ENCODE measurements at regions not wholly inside any gene's neighbourhood (a gene's known extent, or its start where the extent isn't known, plus 50 kb on each side); places are given as distances from the start of the nearest gene placed in this dataset.
"Not testable (repeated sequence)": the region's sequence is repeated elsewhere in the genome, so short reads cannot be mapped to it uniquely, and the experiment has no call there.

DNA sequence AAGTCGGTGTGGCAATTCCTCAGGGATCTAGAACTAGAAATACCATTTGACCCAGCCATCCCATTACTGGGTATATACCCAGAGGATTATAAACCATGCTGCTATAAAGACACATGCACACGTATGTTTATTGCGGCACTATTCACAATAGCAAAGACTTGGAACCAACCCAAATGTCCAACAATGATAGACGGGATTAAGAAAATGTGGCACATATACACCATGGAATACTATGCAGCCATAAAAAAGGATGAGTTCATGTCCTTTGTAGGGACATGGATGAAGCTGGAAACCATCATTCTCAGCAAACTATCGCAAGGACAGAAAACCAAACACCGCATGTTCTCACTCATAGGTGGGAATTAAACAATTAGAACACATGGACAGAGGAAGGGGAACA, 80.6 kb upstream of the ST3GAL5 start:
- H3K9me3 ChIP-seq (ENCODE audit: control insufficient read depth in 2 of 2, insufficient read depth in 1 of 2, low read length in 1 of 2); H3K27ac ChIP-seq (ENCODE audit: low read depth in 1 of 2, low read length in 1 of 2); DNase-seq (ENCODE audit: low read depth in 6 of 9, low spot score in 9 of 9); H3K27me3 ChIP-seq (ENCODE audit: control insufficient read depth in 2 of 2, insufficient read depth in 1 of 2, low read length in 1 of 2); H3K36me3 ChIP-seq (ENCODE audit: control insufficient read depth in 2 of 2, insufficient read depth in 2 of 2, low read length in 1 of 2); H3K4me1 ChIP-seq (ENCODE audit: control insufficient read depth in 2 of 2, insufficient read depth in 2 of 2, low read length in 2 of 2); H3K4me3 ChIP-seq (ENCODE audit: low read length in 2 of 2): not testable (repeated sequence)
- WGBS, result 100% methylated on average over 2 of the region's 6 CpGs

DNA sequence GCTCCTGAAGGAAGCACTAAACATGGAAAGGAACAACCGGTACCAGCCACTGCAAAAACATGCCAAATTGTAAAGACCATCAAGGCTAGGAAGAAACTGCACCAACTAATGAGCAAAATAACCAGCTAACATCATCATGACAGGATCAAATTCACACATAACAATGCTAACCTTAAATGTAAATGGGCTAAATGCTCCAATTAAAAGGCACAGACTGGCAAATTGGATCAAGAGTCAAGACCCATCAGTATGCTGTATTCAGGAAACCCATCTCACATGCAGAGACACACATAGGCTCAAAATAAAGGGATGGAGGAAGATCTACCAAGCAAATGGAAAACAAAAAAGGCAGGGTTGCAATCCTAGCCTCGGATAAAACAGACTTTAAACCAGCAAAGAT, 77.0 kb upstream of the ST3GAL5 start:
- not testable (repeated sequence) for H3K4me3 ChIP-seq (ENCODE audit: low read length in 2 of 2); H3K4me1 ChIP-seq (ENCODE audit: control insufficient read depth in 2 of 2, insufficient read depth in 2 of 2, low read length in 2 of 2); H3K36me3 ChIP-seq (ENCODE audit: control insufficient read depth in 2 of 2, insufficient read depth in 2 of 2, low read length in 1 of 2); DNase-seq (ENCODE audit: low read depth in 6 of 9, low spot score in 9 of 9); H3K27ac ChIP-seq (ENCODE audit: low read depth in 1 of 2, low read length in 1 of 2); H3K27me3 ChIP-seq (ENCODE audit: control insufficient read depth in 2 of 2, insufficient read depth in 1 of 2, low read length in 1 of 2)
- 50% methylated on average over 1 of the region's 2 CpGs for WGBS
- peaks cover 1 to 26% of the 10 kb centered on the region in 2 donors for H3K9me3 ChIP-seq (ENCODE audit: control insufficient read depth in 2 of 2, insufficient read depth in 1 of 2, low read length in 1 of 2)

DNA sequence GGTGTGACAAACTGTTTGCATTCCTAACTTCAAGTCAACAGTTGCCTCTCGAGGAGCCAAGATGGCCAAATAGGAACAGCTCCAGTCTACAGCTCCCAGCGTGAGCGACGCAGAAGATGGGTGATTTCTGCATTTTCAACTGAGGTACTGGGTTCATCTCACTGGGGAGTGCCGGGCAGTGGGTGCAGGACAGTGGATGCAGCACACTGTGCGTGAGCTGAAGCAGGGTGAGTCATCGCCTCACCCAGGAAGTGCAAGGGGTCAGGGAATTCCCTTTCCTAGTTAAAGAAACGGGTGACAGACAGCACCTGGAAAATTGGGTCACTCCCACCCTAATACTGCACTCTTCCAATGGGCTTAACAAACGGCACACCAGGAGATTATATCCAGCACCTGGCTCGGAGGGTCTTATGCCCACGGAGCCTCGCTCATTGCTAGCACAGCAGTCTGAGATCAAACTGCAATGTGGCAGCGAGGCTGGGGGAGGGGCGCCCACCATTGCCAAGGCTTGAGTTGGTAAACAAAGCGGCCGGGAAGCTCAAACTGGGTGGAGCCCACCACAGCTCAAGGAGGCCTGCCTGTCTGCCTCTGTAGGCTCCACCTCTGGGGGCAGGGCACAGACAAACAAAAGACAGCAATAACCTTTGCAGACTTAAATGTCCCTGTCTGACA, 75.1 kb upstream of the ST3GAL5 start:
- H3K4me1 ChIP-seq (ENCODE audit: control insufficient read depth in 2 of 2, insufficient read depth in 2 of 2, low read length in 2 of 2); DNase-seq (ENCODE audit: low read depth in 6 of 9, low spot score in 9 of 9); H3K36me3 ChIP-seq (ENCODE audit: control insufficient read depth in 2 of 2, insufficient read depth in 2 of 2, low read length in 1 of 2); H3K27ac ChIP-seq (ENCODE audit: low read depth in 1 of 2, low read length in 1 of 2); H3K4me3 ChIP-seq (ENCODE audit: low read length in 2 of 2); H3K27me3 ChIP-seq (ENCODE audit: control insufficient read depth in 2 of 2, insufficient read depth in 1 of 2, low read length in 1 of 2): not testable (repeated sequence)
- peaks cover 1 to 32% of the 10 kb centered on the region in 2 donors for H3K9me3 ChIP-seq (ENCODE audit: control insufficient read depth in 2 of 2, insufficient read depth in 1 of 2, low read length in 1 of 2)
- 96% methylated on average over 16 of the region's 16 CpGs for WGBS

DNA sequence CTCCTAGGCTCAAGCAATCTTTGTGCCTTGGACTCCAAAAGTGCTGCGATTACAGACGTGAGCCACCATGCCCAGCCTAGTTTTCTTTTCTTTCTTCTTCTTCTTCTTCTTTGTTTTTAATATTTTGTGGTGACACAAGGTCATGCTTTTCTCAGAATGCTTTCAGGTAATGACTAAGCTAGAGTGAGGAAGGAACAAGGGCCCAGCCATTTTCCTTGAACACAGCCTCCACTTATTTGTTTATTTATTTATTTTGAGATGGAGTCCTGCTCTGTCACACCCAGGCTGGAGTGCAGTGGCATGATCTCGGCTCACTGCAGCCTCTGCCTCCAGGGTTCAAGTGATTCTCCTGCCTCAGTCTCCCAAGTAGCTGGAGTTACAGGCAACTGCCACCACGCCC, 74.3 kb upstream of the ST3GAL5 start:
- Histone ChIP-seq H3K4me3 (ENCODE audit: low read length in 2 of 2) (no peak overlapping the region), H3K27me3 (ENCODE audit: control insufficient read depth in 2 of 2, insufficient read depth in 1 of 2, low read length in 1 of 2) (no peaks in the 10 kb centered on the region), H3K9me3 (ENCODE audit: control insufficient read depth in 2 of 2, insufficient read depth in 1 of 2, low read length in 1 of 2) (peaks cover 1 to 32% of the 10 kb centered on the region in 2 donors), H3K36me3 (ENCODE audit: control insufficient read depth in 2 of 2, insufficient read depth in 2 of 2, low read length in 1 of 2) (no peaks in the 10 kb centered on the region), H3K4me1 (ENCODE audit: control insufficient read depth in 2 of 2, insufficient read depth in 2 of 2, low read length in 2 of 2) (no peaks in the 10 kb centered on the region), H3K27ac (ENCODE audit: low read depth in 1 of 2, low read length in 1 of 2) (no peak overlapping the region)
- DNase-seq (ENCODE audit: low read depth in 6 of 9, low spot score in 9 of 9), result no peak
- 97% methylated on average over 4 of the region's 4 CpGs for WGBS

DNA sequence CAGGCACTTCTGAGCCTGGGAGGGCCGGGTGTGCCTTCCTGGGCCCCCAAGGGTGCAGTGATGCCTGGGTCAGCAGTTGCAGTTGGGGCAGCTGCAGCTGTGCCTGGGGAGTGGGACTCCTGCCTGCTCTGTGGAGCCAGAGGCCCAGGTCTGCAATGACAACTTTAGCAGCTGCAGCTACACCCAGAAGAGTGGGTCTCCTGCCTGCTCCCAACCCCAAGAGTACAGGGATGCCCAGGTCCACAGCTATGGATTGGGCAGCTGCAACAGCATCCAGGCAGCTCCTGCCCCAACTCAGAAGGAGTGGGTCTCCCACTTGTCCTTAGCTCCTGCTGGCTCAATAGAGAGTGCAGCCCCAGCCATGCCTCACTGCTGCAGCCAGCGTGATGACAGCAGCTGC, 73.0 kb upstream of the ST3GAL5 start:
- H3K36me3 ChIP-seq (ENCODE audit: control insufficient read depth in 2 of 2, insufficient read depth in 2 of 2, low read length in 1 of 2), result no peaks in the 10 kb centered on the region
- DNase-seq (ENCODE audit: low read depth in 6 of 9, low spot score in 9 of 9), result no peak
- H3K27ac ChIP-seq (ENCODE audit: low read depth in 1 of 2, low read length in 1 of 2), result no peak overlapping the region
- no peak overlapping the region for H3K4me3 ChIP-seq (ENCODE audit: low read length in 2 of 2)
- 99% methylated on average over 2 of the region's 2 CpGs for WGBS
- no peaks in the 10 kb centered on the region for H3K27me3 ChIP-seq (ENCODE audit: control insufficient read depth in 2 of 2, insufficient read depth in 1 of 2, low read length in 1 of 2)
- H3K9me3 ChIP-seq (ENCODE audit: control insufficient read depth in 2 of 2, insufficient read depth in 1 of 2, low read length in 1 of 2), result peaks cover 1 to 32% of the 10 kb centered on the region in 2 donors
- no peaks in the 10 kb centered on the region for H3K4me1 ChIP-seq (ENCODE audit: control insufficient read depth in 2 of 2, insufficient read depth in 2 of 2, low read length in 2 of 2)

DNA sequence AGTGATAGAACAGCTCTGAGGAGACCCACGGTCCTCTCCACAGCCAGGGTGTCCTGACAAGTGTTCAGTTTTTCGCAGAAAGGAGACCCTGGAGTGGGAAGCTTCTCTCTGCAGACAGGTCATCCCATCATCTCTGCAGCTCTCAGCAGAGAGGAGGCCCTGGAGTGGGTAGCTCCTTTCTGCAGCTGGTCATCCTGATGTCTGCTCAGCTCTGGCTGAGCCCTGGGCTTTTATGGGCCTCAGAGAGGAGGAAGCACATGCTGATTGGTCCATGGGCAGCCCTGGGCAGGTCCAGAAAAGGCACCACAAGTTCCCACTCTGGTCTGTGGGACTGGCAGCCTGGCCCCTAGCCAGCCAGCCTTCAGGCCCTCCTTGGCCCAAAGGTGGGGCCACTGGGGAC, 72.3 kb upstream of the ST3GAL5 start:
- H3K9me3 ChIP-seq (ENCODE audit: control insufficient read depth in 2 of 2, insufficient read depth in 1 of 2, low read length in 1 of 2), result peaks cover 1 to 32% of the 10 kb centered on the region in 2 donors
- no peaks in the 10 kb centered on the region for H3K27me3 ChIP-seq (ENCODE audit: control insufficient read depth in 2 of 2, insufficient read depth in 1 of 2, low read length in 1 of 2)
- WGBS, result 99% methylated on average over 2 of the region's 2 CpGs
- H3K4me3 ChIP-seq (ENCODE audit: low read length in 2 of 2), result no peak overlapping the region
- no peaks in the 10 kb centered on the region for H3K4me1 ChIP-seq (ENCODE audit: control insufficient read depth in 2 of 2, insufficient read depth in 2 of 2, low read length in 2 of 2)
- H3K27ac ChIP-seq (ENCODE audit: low read depth in 1 of 2, low read length in 1 of 2), result no peak overlapping the region
- no peaks in the 10 kb centered on the region for H3K36me3 ChIP-seq (ENCODE audit: control insufficient read depth in 2 of 2, insufficient read depth in 2 of 2, low read length in 1 of 2)
- no peak for DNase-seq (ENCODE audit: low read depth in 6 of 9, low spot score in 9 of 9)

DNA sequence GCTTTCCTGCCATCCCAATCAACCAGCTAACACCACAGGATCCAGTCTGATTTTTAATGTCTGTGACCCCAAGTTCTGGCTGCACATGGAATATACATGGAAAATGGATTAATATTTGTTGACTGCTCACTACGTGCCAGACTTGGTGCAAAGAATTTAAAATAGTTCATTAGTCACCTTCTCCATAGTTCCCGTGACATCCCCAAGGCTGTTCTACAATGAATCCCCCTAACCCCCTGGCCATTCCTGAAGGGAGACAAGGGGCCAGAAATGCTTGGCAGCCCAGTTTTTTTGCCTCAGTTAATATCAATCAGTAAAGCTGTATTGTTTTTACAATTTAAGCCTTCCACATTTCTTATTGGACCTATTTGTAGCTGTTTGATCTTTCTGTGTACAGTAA, 71.0 kb upstream of the ST3GAL5 start:
- H3K36me3 ChIP-seq (ENCODE audit: control insufficient read depth in 2 of 2, insufficient read depth in 2 of 2, low read length in 1 of 2), result no peaks in the 10 kb centered on the region
- no peak overlapping the region for H3K4me3 ChIP-seq (ENCODE audit: low read length in 2 of 2)
- no peaks in the 10 kb centered on the region for H3K27me3 ChIP-seq (ENCODE audit: control insufficient read depth in 2 of 2, insufficient read depth in 1 of 2, low read length in 1 of 2)
- no peaks in the 10 kb centered on the region for H3K4me1 ChIP-seq (ENCODE audit: control insufficient read depth in 2 of 2, insufficient read depth in 2 of 2, low read length in 2 of 2)
- WGBS, result 97% methylated on average over 2 of the region's 2 CpGs
- peaks cover 1 to 32% of the 10 kb centered on the region in 2 donors for H3K9me3 ChIP-seq (ENCODE audit: control insufficient read depth in 2 of 2, insufficient read depth in 1 of 2, low read length in 1 of 2)
- no peak overlapping the region for H3K27ac ChIP-seq (ENCODE audit: low read depth in 1 of 2, low read length in 1 of 2)
- no peak for DNase-seq (ENCODE audit: low read depth in 6 of 9, low spot score in 9 of 9)

DNA sequence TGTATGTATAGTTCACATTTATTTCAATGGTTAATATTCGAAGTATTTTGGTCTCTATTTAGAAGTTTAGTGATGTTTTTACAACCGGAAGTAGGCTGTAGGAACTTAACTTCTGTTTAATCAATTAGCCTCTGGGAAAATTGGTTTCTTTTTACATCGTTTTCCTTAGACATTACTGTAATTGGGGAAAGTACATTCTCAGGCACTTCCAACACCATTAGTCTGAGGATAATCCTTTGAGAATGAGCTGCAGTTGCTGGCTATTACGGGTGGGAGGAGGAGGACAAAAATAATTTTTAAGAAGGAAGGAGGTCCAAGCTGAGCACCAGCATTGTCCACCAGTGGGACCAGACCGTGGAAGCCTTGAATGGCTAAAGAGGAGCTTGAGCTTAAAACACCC, 70.4 kb upstream of the ST3GAL5 start:
- no peak overlapping the region for H3K27ac ChIP-seq (ENCODE audit: low read depth in 1 of 2, low read length in 1 of 2)
- no peaks in the 10 kb centered on the region for H3K27me3 ChIP-seq (ENCODE audit: control insufficient read depth in 2 of 2, insufficient read depth in 1 of 2, low read length in 1 of 2)
- H3K4me1 ChIP-seq (ENCODE audit: control insufficient read depth in 2 of 2, insufficient read depth in 2 of 2, low read length in 2 of 2), result no peaks in the 10 kb centered on the region
- H3K4me3 ChIP-seq (ENCODE audit: low read length in 2 of 2), result no peak overlapping the region
- DNase-seq (ENCODE audit: low read depth in 6 of 9, low spot score in 9 of 9), result no peak
- 94% methylated on average over 5 of the region's 5 CpGs for WGBS
- H3K36me3 ChIP-seq (ENCODE audit: control insufficient read depth in 2 of 2, insufficient read depth in 2 of 2, low read length in 1 of 2), result no peaks in the 10 kb centered on the region
- peaks cover 1 to 32% of the 10 kb centered on the region in 2 donors for H3K9me3 ChIP-seq (ENCODE audit: control insufficient read depth in 2 of 2, insufficient read depth in 1 of 2, low read length in 1 of 2)

DNA sequence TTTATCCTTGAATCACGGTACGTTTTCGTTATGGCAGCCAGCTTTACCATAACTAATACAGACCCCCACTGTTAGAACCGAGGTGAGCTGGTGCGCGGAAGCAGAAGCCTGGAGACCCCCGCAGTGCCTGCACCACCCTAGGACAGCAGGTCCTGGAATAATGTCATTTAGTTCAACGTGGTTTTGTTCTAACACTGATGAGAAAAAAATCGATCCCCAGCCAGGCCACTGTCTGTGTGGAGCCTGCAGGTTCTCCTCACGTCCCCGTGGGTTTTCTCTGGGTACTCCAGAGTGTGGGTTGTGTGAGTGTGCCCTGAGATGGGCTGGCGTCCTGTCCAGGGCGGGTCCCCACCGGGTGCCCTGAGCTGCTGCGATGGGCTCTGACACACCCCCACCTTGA, 69.9 kb upstream of the ST3GAL5 start:
- 97% methylated on average over 15 of the region's 15 CpGs for WGBS
- DNase-seq (ENCODE audit: low read depth in 6 of 9, low spot score in 9 of 9), result no peak
- Histone ChIP-seq H3K4me3 (ENCODE audit: low read length in 2 of 2) (no peak overlapping the region), H3K9me3 (ENCODE audit: control insufficient read depth in 2 of 2, insufficient read depth in 1 of 2, low read length in 1 of 2) (peaks cover 1 to 28% of the 10 kb centered on the region in 2 donors), H3K4me1 (ENCODE audit: control insufficient read depth in 2 of 2, insufficient read depth in 2 of 2, low read length in 2 of 2) (no peaks in the 10 kb centered on the region), H3K27me3 (ENCODE audit: control insufficient read depth in 2 of 2, insufficient read depth in 1 of 2, low read length in 1 of 2) (no peaks in the 10 kb centered on the region), H3K36me3 (ENCODE audit: control insufficient read depth in 2 of 2, insufficient read depth in 2 of 2, low read length in 1 of 2) (no peaks in the 10 kb centered on the region), H3K27ac (ENCODE audit: low read depth in 1 of 2, low read length in 1 of 2) (no peak overlapping the region)

All from thymus (tissue), 11 donors.